Adipocyte (in vitro differentiated cells): ENCODE measurements at regions not wholly inside any gene's neighbourhood (a gene's known extent, or its start where the extent isn't known, plus 50 kb on each side); places are given as distances from the start of the nearest gene placed in this dataset.

Source experiments
- DNase-seq: peaks from one replicate; pipeline ENCODE4 v3.0.0-alpha.2; 2015; ENCODE audit warnings: low read depth
- H3K27me3 ChIP-seq: replicated peaks from 2 replicates; pipeline ENCODE4 v1.7.0; 2013; ENCODE audit warnings: mild to moderate bottlenecking, low read length, moderate library complexity; ENCODE audit not compliant: control insufficient read depth, insufficient read depth
- H3K36me3 ChIP-seq: 2 replicates; pipeline ENCODE4 v1.7.0; 2013; ENCODE audit warnings: low read length, mild to moderate bottlenecking, moderate library complexity; ENCODE audit not compliant: control insufficient read depth, insufficient read depth, severe bottlenecking
- H3K4me1 ChIP-seq: 2 replicates; pipeline ENCODE4 v1.7.0; 2013; ENCODE audit warnings: mild to moderate bottlenecking, low read length, moderate library complexity; ENCODE audit not compliant: control insufficient read depth, insufficient read depth
- H3K4me3 ChIP-seq: 2 replicates; pipeline ENCODE4 v1.7.0; 2013; ENCODE audit warnings: mild to moderate bottlenecking, low read length, moderate library complexity
- H3K9ac ChIP-seq: 2 replicates; pipeline ENCODE4 v1.7.0; 2013; ENCODE audit warnings: mild to moderate bottlenecking, low read length, moderate library complexity
- H3K9me3 ChIP-seq: 2 replicates; pipeline ENCODE4 v1.7.0; 2013; ENCODE audit warnings: mild to moderate bottlenecking, low read length, moderate library complexity; ENCODE audit not compliant: control insufficient read depth

DNA sequence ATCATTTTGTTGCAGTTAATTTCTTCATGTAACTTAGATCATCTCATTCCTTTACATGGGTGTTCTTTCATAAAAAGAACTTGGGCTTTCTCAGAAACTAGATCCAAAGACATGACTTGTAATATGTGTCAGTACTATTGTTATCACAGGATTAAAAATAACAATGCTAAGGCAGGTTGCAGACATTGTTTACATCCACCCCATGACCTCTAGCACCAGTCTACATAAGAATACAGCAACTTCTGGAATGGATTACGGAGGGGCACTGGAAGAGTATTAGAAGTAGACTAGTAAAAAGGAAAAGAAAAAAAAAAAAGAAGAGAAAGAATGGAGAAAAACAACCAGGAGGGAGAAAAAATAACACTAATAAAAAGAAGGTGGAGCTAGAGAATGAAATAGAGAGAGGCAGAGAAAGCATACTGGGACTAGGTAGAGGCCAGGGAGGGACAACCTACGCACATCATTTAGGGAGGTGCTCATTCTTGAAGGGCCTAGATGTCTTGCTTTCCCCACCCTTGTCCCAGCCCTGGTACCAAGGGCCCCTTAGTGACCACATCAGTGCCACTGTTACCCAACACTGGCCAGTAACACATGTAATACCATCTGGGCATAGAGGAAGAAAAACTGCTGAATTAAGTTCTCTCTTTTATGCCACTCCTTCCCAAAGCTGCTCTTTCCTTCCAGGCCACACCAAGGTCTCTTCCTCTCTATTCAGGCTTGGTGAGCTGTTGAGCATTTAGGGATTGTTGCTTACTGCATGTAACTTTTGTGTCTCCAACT lies 70.6 kb upstream of the KLF7 start:
- Histone ChIP-seq H3K4me1 (peaks cover 28% of the 10 kb centered on the region), H3K9ac (no peak overlapping the region), H3K4me3 (no peak overlapping the region), H3K36me3 (no peaks in the 10 kb centered on the region), H3K9me3 (peaks cover 7% of the 10 kb centered on the region), H3K27me3 (no peaks in the 10 kb centered on the region)
- no peak for DNase-seq

DNA sequence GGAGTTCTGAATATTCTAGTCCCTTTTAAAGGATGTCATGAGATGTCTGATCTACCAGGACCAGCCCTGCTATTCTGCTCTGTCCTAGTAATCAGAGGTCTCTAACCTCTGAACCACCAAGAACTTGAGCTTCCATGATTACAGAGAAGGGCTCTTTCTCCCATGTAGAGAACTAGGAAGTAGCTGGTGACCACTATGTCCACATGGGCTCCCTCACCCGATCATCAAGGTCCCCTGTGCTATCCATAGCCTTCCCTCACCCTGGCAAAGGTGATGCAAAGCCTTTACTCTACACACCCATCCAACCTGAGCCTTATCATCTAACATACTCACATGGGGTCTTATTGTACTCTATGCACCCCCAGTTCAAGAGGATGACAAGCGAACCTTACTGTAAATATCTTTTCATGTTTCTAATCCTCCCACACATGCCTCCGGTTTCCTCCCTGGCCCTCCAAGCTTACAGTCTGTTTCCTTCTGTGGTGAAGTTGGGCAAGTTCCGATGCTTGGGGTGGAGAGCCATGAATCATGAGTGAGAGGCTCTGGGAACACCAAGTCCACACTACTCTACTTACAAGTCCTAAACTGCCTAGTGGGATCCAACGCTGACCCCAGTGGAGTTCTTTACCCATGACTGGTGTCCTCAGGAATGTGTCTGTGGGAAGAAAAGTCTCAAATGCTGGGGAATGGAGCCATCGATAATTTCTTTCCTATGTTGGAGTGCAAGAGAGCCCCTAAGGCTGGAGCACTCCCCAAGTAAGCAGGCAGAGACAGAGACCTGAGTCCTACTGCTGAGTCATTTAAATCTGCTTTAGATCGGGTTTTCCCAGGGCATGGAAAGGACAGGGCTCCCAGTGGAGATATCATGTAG lies 73.3 kb upstream of the KLF7 start:
- Histone ChIP-seq H3K36me3 (no peaks in the 10 kb centered on the region), H3K9ac (peak overlapping the region; percentile 87), H3K4me3 (peak overlapping the region; percentile 76), H3K4me1 (peaks cover 29% of the 10 kb centered on the region), H3K27me3 (no peaks in the 10 kb centered on the region), H3K9me3 (peaks cover 7% of the 10 kb centered on the region)
- peak; percentile 98 for DNase-seq

DNA sequence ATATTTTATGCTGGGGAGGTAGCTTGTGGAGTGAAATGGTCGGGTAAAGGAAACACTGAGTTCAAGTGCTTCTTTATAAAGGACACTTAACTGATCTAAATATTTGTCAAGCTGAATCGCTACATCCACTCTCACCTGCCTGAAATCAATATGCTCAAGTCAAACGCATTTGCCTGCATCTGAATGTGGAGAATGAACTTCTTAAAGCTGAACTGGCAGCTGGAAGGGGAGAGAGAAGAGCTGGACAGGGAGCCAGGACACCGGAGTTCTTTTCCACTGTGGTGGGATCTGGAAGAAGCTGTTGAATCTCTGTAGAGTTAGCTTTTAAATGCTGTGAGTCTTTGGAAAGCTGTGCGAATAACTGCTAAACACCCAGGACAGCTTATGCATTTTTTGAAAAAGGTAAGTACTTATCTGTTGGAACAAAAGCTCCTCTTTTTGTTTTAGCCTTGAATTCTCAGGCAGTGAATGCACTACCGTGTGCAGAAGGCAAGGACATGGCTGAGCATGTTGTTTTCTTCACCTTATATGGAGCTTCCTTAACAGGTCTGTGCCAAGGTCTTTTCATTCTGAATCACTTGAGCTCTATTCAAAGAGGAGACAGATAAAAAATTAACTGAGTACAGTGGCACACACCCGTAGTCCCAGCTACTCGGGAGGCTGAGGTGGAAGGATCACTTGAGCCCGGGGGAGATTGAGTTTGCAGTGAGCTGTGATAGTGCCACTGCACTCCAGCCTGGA lies 74.2 kb upstream of the KLF7 start:
- H3K9ac ChIP-seq, result peak overlapping the region; percentile 87
- H3K4me1 ChIP-seq, result peaks cover 29% of the 10 kb centered on the region
- H3K9me3 ChIP-seq, result peaks cover 7% of the 10 kb centered on the region
- peak overlapping the region; percentile 76 for H3K4me3 ChIP-seq
- no peaks in the 10 kb centered on the region for H3K36me3 ChIP-seq
- H3K27me3 ChIP-seq, result no peaks in the 10 kb centered on the region
- peak; percentile 44 for DNase-seq

DNA sequence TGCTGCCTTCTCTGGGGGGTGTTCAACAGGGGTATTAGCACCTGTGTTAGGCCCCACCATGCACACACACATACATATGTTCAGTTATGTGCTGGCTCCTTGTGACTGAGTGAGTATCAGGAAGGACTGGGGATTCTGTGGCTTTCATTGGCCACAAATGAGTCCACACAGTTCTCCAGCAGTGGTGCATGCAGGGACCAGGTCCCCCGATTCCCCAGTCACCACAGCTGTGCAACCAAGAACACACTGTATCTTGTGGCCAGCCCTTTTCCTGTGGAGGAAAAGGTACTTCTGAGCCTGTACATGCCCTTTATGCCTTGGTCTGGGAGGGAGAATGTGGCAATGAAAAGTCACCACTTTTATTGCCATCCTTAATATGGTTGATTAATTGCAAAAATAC lies 74.9 kb upstream of the KLF7 start:
- Histone ChIP-seq H3K36me3 (no peaks in the 10 kb centered on the region), H3K9ac (peak overlapping the region; percentile 87), H3K4me3 (peak overlapping the region; percentile 76), H3K9me3 (no peaks in the 10 kb centered on the region), H3K4me1 (peaks cover 29% of the 10 kb centered on the region), H3K27me3 (no peaks in the 10 kb centered on the region)
- DNase-seq, result no peak

DNA sequence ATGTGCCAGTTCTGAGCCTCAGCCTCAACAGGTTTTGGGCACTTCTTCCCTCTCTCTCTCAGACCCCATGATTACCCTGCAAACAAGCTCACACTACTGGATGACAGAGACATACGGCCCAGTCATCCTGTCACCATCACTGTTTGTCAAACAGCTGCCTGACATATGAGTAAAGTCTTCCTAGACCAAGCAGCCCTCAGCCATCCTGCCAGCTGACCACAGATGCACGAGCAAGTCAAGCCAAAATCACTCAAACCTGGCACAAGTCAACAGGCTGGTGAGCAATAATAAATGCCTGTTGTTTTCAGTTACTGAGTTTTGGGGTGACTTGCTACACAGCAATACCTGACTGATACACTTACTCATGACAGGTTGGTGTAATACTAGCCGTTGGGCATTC lies 75.5 kb upstream of the KLF7 start:
- no peaks in the 10 kb centered on the region for H3K9me3 ChIP-seq
- no peak for DNase-seq
- no peaks in the 10 kb centered on the region for H3K27me3 ChIP-seq
- peak overlapping the region; percentile 76 for H3K4me3 ChIP-seq
- H3K9ac ChIP-seq, result peak overlapping the region; percentile 87
- peaks cover 29% of the 10 kb centered on the region for H3K4me1 ChIP-seq
- peaks cover under 1% of the 10 kb centered on the region for H3K36me3 ChIP-seq

DNA sequence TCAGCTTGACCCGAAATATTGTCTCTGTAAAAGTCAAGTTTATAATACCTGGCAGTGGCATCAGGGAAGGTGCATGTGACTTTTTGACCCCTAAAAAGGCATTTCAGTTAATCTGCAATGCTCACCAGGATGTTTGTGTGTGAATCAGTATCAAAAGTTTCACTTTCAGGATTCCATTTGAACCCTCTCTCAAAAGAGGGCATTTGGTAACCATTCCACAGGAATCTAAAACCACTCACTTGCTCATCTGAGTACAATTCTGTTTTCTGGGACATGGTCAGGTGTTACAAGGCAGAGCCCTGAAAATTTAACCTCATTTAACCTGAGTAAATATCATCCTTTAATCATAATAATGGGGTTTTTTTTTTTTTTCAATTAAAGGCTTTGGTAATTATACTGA lies 77.9 kb upstream of the KLF7 start:
- Histone ChIP-seq H3K4me1 (peaks cover 24% of the 10 kb centered on the region), H3K9ac (no peak overlapping the region), H3K9me3 (no peaks in the 10 kb centered on the region), H3K36me3 (peaks cover 4% of the 10 kb centered on the region), H3K4me3 (no peak overlapping the region), H3K27me3 (no peaks in the 10 kb centered on the region)
- no peak for DNase-seq

DNA sequence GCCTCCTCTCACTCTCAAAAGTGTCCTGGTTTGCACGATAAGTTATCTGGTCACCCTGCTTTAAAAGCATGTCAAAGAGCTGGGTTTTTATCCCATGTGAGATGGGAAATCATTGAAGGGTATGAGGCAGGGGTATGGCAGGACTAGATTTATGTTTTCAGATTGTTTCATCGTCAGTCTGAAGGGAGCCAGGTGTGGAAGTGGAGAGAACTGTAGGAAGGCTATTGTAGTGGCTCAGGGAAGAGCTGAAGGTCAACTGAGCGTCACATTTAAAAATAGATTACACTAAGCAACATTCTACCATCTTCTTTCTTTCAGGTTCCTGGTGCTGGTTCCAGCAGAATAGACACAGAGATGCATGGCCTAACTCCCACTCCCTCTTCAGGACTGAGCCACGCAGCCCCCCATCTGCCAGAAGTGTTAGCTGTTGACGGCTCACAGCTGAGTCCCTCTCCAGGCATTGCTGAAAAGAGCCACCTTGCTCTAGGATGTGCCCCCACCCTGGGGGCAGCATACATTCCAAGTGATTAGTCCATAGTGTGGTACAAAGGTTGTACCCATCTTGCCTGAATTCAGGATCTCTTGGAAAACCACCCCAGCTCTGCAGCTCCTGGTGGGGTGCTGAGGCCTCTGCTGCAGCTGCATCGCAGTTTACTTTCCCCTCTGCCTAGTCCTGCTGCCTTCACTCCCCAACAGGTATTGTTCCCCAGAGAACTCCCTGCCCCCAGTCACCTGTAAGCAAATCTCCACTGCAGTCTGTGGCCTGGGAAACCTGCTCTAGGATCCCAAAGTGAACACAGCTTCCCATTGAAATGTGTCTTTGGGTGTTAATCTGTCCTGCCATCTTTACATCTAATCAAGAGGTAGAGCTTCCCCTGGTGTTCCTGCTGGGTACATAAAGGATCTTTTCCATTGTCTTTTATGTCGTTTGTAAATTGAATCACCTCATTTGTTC lies 79.5 kb upstream of the KLF7 start:
- Histone ChIP-seq H3K4me1 (peaks cover 20% of the 10 kb centered on the region), H3K9ac (no peak overlapping the region), H3K27me3 (no peaks in the 10 kb centered on the region), H3K36me3 (peaks cover 4% of the 10 kb centered on the region), H3K9me3 (no peaks in the 10 kb centered on the region), H3K4me3 (no peak overlapping the region)
- no peak for DNase-seq

DNA sequence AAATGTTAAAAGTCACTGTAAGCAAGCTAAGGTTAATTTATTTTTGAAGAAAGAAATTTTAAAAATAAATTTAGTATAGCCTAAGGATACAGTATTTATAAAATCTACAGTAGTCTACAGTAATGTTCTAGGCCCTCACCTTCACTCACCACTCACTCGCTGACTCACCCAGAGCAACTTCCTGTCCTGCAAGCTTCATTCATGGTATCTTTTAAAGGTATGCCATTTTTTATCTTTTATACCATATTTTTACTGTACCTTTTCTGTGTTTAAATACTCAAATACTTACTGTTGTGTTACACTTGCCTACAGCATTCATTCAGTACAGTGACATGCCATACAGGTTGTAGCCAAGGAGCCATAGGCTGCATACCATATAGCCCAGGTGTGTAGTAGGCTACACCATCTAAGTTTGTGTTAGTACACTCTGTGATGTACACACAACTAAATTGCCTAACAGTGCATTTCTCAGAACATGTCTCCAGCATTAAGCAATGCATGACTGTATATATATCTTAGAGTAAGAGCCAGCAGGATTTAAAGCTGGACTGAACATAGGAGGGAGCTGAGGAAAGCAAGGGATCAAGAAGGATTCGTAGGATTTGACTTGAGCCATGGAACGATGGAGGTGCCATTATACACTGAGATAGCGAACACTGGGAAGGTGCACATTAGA lies 83.1 kb upstream of the KLF7 start:
- Histone ChIP-seq H3K27me3 (no peaks in the 10 kb centered on the region), H3K4me3 (no peak overlapping the region), H3K36me3 (peaks cover 4% of the 10 kb centered on the region), H3K9me3 (no peaks in the 10 kb centered on the region), H3K4me1 (peaks cover 20% of the 10 kb centered on the region), H3K9ac (no peak overlapping the region)
- peak; percentile 26 for DNase-seq

DNA sequence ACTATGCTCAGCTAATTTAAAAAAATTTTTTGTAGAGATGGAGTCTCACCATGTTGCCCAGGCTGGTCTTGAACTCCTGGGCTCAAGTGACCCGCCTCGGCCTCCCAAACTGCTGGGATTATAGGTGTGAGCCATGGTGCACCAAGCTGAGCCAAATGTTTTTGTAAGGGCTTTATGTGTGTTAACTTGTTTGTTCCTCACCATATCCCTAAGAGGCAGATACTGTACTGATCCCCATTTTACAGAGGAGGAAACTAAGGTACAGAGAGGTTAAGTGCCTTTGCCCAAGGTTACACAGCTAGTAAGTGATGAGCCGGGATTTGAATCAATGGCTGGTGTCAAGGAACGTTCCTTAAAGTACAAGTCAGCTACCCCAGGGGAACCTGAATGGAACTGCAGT lies 85.3 kb upstream of the KLF7 start:
- H3K27me3 ChIP-seq, result no peaks in the 10 kb centered on the region
- H3K4me1 ChIP-seq, result peaks cover 39% of the 10 kb centered on the region
- H3K9ac ChIP-seq, result no peak overlapping the region
- no peaks in the 10 kb centered on the region for H3K9me3 ChIP-seq
- no peak for DNase-seq
- H3K36me3 ChIP-seq, result peaks cover 4% of the 10 kb centered on the region
- no peak overlapping the region for H3K4me3 ChIP-seq

DNA sequence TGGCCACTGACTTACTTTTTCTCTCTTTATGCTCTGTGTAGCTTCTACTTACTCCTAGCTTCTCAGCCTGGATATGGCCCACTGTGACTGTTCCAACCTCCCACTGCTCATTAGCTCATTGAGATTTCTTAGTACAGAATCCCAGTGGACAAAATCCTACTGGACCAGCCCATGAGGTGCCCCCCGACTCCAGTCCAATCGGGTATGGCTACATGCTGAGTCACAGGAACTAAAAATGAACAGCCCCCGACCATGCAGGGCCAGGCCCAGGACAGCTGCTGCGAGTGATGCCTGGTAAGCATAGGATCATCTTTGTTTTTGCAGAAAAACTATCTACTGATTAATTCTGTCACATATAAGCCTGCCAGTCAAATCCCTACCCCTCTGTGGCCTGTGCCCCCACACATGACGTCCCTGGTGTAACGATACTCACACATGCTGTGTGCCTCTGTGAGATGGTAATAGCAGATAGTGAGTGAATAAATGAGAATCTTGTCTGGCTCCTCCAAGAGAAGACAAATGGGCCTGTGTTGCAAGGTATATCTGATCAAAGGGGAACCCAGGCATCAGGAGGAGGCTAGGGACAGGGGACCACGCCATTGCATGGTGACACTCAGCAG lies 85.9 kb upstream of the KLF7 start:
- H3K9ac ChIP-seq, result no peak overlapping the region
- DNase-seq, result no peak
- H3K4me3 ChIP-seq, result no peak overlapping the region
- H3K4me1 ChIP-seq, result peaks cover 46% of the 10 kb centered on the region
- H3K36me3 ChIP-seq, result no peaks in the 10 kb centered on the region
- no peaks in the 10 kb centered on the region for H3K27me3 ChIP-seq
- no peaks in the 10 kb centered on the region for H3K9me3 ChIP-seq
